HEK293 (cell line): ENCODE measurements at regions not wholly inside any gene's neighbourhood (a gene's known extent, or its start where the extent isn't known, plus 50 kb on each side); places are given as distances from the start of the nearest gene placed in this dataset.

Source experiments
- CTCF ChIA-PET: fragments of 350-600 bp; formaldehyde crosslinking; extraction: SDS; loops from one replicate; lab custom pipeline; 2021; ENCODE audit warnings: antibody characterized with exemption; lab: Yijun Ruan, JAX
- POLR2A ChIA-PET: fragments of 300-600 bp; formaldehyde crosslinking; extraction: SDS; loops from one replicate; lab custom pipeline; 2020; ENCODE audit warnings: antibody characterized with exemption, inconsistent platforms; lab: Yijun Ruan, JAX
- H3K27ac ChIP-seq: fragments of 200-500 bp; sonication (Bioruptor generic); 2 replicates; pipeline ENCODE4 v1.5.1; 2014; ENCODE audit warnings: low read depth, low read length, control low read depth, inconsistent platforms; ENCODE audit errors: extremely low read depth
- H3K36me3 ChIP-seq, 2 experiments: fragments of 200-500 bp in 1 of 2; sonication (Bioruptor generic) in 1 of 2; 1 replicate in 1 of 2; 2 replicates in 1 of 2; pipeline ENCODE4 v1.5.1; 2014 to 2017; ENCODE audit warnings: inconsistent platforms in 2 of 2, low read length in 2 of 2; ENCODE audit not compliant: control insufficient read depth in 2 of 2, insufficient read depth in 1 of 2
- H3K4me1 ChIP-seq: fragments of 200-500 bp; sonication (Bioruptor generic); 2 replicates; pipeline ENCODE4 v1.5.1; 2014; ENCODE audit warnings: mild to moderate bottlenecking, low read length, inconsistent platforms; ENCODE audit not compliant: control insufficient read depth, insufficient read depth
- H3K4me3 ChIP-seq: 2 replicates; pipeline ENCODE4 v1.5.1; 2011; ENCODE audit warnings: low read depth, mild to moderate bottlenecking, control low read depth, low read length, moderate library complexity
- H3K9me3 ChIP-seq: fragments of 200-500 bp; sonication (Bioruptor generic); 2 replicates; pipeline ENCODE4 v1.5.1; 2014; ENCODE audit warnings: low read depth, low read length, inconsistent platforms; ENCODE audit not compliant: control insufficient read depth, insufficient read depth
- GFI1B ChIP-seq: fragments of 450-650 bp; formaldehyde crosslinking; IDR thresholded peaks from 2 replicates; pipeline ENCODE4 v1.5.1; 2016; ENCODE audit warnings: missing biosample characterization, missing genetic modification characterization
- GLI4 ChIP-seq: fragments of 450-650 bp; formaldehyde crosslinking; IDR thresholded peaks from 2 replicates; pipeline ENCODE4 v1.5.1; 2016; ENCODE audit warnings: missing biosample characterization, missing genetic modification characterization
- GLIS1 ChIP-seq: fragments of 450-650 bp; formaldehyde crosslinking; IDR thresholded peaks from 2 replicates; pipeline ENCODE4 v1.5.1; 2016; ENCODE audit warnings: missing biosample characterization, missing genetic modification characterization
- KLF1 ChIP-seq: fragments of 450-650 bp; formaldehyde crosslinking; IDR thresholded peaks from 2 replicates; pipeline ENCODE4 v1.5.1; 2016; ENCODE audit warnings: missing biosample characterization, missing genetic modification characterization
- KLF7 ChIP-seq: fragments of 450-650 bp; formaldehyde crosslinking; IDR thresholded peaks from 2 replicates; pipeline ENCODE4 v1.5.1; 2016; ENCODE audit warnings: missing biosample characterization, missing genetic modification characterization, borderline replicate concordance
- SCRT2 ChIP-seq: fragments of 450-650 bp; formaldehyde crosslinking; IDR thresholded peaks from 2 replicates; pipeline ENCODE4 v1.5.1; 2016; ENCODE audit warnings: missing biosample characterization, missing genetic modification characterization
- SP3 ChIP-seq: fragments of 450-650 bp; formaldehyde crosslinking; IDR thresholded peaks from 2 replicates; pipeline ENCODE4 v1.5.1; 2016; ENCODE audit warnings: missing biosample characterization, missing genetic modification characterization
- TCF7L2 ChIP-seq: IDR thresholded peaks from 2 replicates; pipeline ENCODE4 v1.6.1; 2011; ENCODE audit warnings: low read depth, mild to moderate bottlenecking, inconsistent platforms, low read length, moderate library complexity, borderline replicate concordance
- ZBTB8A ChIP-seq: fragments of 450-650 bp; formaldehyde crosslinking; IDR thresholded peaks from 2 replicates; pipeline ENCODE4 v1.5.1; 2016; ENCODE audit warnings: missing biosample characterization, missing genetic modification characterization
- ZIC2 ChIP-seq: fragments of 450-650 bp; formaldehyde crosslinking; IDR thresholded peaks from 2 replicates; pipeline ENCODE4 v1.5.1; 2016; ENCODE audit warnings: missing biosample characterization, missing genetic modification characterization
- ZNF114 ChIP-seq: fragments of 450-650 bp; formaldehyde crosslinking; IDR thresholded peaks from 2 replicates; pipeline ENCODE4 v1.5.0; 2017; ENCODE audit warnings: missing biosample characterization, missing genetic modification characterization
- ZNF132 ChIP-seq: fragments of 450-650 bp; formaldehyde crosslinking; IDR thresholded peaks from 2 replicates; pipeline ENCODE4 v1.5.1; 2017; ENCODE audit warnings: missing biosample characterization, missing genetic modification characterization, borderline replicate concordance
- ZNF2 ChIP-seq: fragments of 450-650 bp; formaldehyde crosslinking; IDR thresholded peaks from 2 replicates; pipeline ENCODE4 v1.5.1; 2016; ENCODE audit warnings: missing biosample characterization, missing genetic modification characterization
- ZNF292 ChIP-seq: fragments of 450-650 bp; formaldehyde crosslinking; IDR thresholded peaks from 2 replicates; pipeline ENCODE4 v1.5.1; 2016; ENCODE audit warnings: low read depth, missing biosample characterization, missing genetic modification characterization, borderline replicate concordance
- ZNF341 ChIP-seq: fragments of 450-650 bp; formaldehyde crosslinking; IDR thresholded peaks from 2 replicates; pipeline ENCODE4; 2016; ENCODE audit warnings: low read depth, missing biosample characterization, missing genetic modification characterization
- ZNF37A ChIP-seq: fragments of 450-650 bp; IDR thresholded peaks from 2 replicates; pipeline ENCODE4 v1.5.1; 2018; ENCODE audit warnings: missing biosample characterization, missing genetic modification characterization
- ZNF521 ChIP-seq: fragments of 450-650 bp; formaldehyde crosslinking; IDR thresholded peaks from 2 replicates; pipeline ENCODE4 v1.5.1; 2017; ENCODE audit warnings: missing biosample characterization, mild to moderate bottlenecking, missing genetic modification characterization
- ZNF548 ChIP-seq: fragments of 450-650 bp; formaldehyde crosslinking; IDR thresholded peaks from 2 replicates; pipeline ENCODE4 v1.5.1; 2016; ENCODE audit warnings: missing biosample characterization, missing genetic modification characterization
- ZNF660 ChIP-seq: fragments of 450-650 bp; IDR thresholded peaks from 2 replicates; pipeline ENCODE4 v1.5.1; 2018; ENCODE audit warnings: missing biosample characterization, mild to moderate bottlenecking, missing genetic modification characterization
- ZNF747 ChIP-seq: fragments of 450-650 bp; formaldehyde crosslinking; IDR thresholded peaks from 2 replicates; pipeline ENCODE4 v1.5.1; 2016; ENCODE audit warnings: missing biosample characterization, missing genetic modification characterization
- ZXDB ChIP-seq: fragments of 450-650 bp; formaldehyde crosslinking; IDR thresholded peaks from 2 replicates; pipeline ENCODE4 v1.5.1; 2016; ENCODE audit warnings: missing biosample characterization, missing genetic modification characterization
- TF ChIP-seq, protein P1 (sequence below): fragments of 450-650 bp; formaldehyde crosslinking; IDR thresholded peaks from 2 replicates; pipeline ENCODE4 v1.5.1; 2016; ENCODE audit warnings: missing biosample characterization, missing genetic modification characterization, borderline replicate concordance
- TF ChIP-seq, protein P2 (sequence below): fragments of 450-650 bp; formaldehyde crosslinking; IDR thresholded peaks from 2 replicates; pipeline ENCODE4 v1.5.1; 2016; ENCODE audit warnings: missing biosample characterization, missing genetic modification characterization

DNA sequence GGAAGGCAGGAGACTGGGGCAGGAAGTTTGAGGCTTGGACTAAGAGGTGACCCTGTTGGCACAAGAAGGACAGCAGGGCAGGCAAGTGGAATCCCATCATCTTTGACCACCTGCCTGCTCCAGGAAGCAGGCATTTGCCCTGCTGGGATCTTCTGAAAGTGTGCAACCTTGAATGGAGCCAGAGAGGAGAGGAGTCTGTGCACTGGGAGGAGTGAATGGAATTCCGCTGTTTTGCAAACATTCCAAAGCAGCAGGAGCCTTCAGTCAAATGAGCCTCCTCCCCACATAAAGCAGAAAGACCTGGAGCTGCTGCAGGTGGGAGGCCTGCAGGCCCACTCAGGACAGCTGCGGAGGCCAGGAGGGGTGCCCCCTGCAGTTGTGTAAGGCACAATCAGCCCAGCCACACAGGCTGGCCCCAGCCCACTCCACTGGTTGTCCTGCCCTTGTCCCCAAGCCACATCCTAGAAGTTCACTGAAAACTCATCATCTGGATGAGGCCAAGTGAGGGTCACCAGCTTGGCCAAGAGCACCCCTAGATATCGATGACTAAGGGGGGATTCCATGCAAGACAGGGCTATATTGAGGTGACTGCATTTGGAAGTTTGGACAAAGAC, 249.5 kb downstream of the RPS24 start:
- POLR2A ChIA-PET = interaction anchor here (0.8 kb wide), 1 partner anchor 10 kb away, joined by 3 read pairs; no protein-coding TSS in a partner anchor
- no peaks in the 10 kb centered on the region for H3K9me3 ChIP-seq
- H3K4me3 ChIP-seq = no peak overlapping the region
- H3K27ac ChIP-seq = no peak overlapping the region
- H3K36me3 ChIP-seq = no peaks in the 10 kb centered on the region
- CTCF ChIA-PET = interaction anchor here (0.6 to 0.8 kb wide), 3 partner anchors 19 to 320 kb away, joined by 3 read pairs; no protein-coding TSS in a partner anchor
- no peaks in the 10 kb centered on the region for H3K4me1 ChIP-seq
- TF ChIP-seq ZNF341 (tag by site-specific recombination) (peak; percentile 49), GLIS1 (tag by site-specific recombination) (peak; percentile 22; the same call in 1 of the 2 replicates), ZIC2 (peak; percentile 86), GLI4 (tag by site-specific recombination) (no peak), KLF1 (no peak), ZNF132 (tag by site-specific recombination) (no peak), ZNF747 (tag by site-specific recombination) (no peak)

DNA sequence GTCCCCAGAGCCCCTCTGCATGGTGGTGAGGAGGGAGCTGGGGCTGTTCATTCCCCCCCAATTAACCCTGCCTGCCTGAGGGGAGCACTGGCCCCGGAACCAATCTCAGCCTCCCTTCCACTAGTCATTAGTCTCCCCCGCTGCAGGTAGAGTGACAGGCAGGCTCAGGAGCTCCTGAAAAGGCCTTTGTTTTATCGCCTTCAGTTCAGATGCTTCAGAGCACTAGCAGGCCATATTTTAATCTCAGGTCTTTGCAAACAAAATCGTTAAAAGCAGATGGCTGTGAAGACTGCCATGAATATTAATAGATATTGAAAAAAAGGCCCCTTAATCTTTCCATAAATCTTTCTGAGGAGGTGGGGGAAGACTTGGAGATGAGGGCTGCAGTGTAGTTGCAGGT, 250.7 kb downstream of the RPS24 start:
- Histone ChIP-seq H3K4me3 (no peak overlapping the region), H3K27ac (no peak overlapping the region), H3K9me3 (no peaks in the 10 kb centered on the region), H3K4me1 (no peaks in the 10 kb centered on the region), H3K36me3 (no peaks in the 10 kb centered on the region)
- TF ChIP-seq ZXDB = no peak
- ChIA-PET CTCF (interaction anchor here (0.6 kb wide), 3 partner anchors 378 to 1300 kb away, joined by 3 to 5 read pairs (median 3); no protein-coding TSS in a partner anchor), POLR2A (interaction anchor here (0.8 kb wide), 1 partner anchor 9 kb away, joined by 3 read pairs; no protein-coding TSS in a partner anchor)

DNA sequence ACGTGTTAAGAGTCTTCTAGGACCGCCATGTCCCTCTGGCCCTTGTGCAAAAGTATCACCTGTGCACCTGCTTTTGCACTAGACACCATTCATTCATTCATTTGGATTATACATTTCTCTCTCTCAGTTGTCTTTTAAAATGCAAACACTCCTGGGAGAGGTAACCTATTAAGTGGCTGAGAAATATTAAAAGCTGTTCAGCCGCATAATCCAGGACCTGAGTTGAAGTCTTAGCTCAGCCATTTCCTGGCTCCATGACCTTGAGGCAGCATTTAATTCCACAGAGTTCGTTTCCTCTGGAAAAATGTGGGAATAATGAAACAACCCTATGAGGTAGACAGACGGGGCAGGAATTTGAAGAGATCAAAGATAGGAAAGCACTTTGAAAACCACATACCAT, 251.6 kb downstream of the RPS24 start:
- TF ChIP-seq ZNF548 (no peak), ZNF660 (tag by site-specific recombination) (no peak), TCF7L2 (no peak), KLF7 (no peak)
- ChIA-PET POLR2A (no interaction called here), CTCF (interaction anchor here (1.2 kb wide), 1 partner anchor 25 kb away, joined by 4 read pairs; no protein-coding TSS in a partner anchor)
- Histone ChIP-seq H3K4me1 (no peaks in the 10 kb centered on the region), H3K36me3 (no peaks in the 10 kb centered on the region), H3K4me3 (no peak overlapping the region), H3K9me3 (no peaks in the 10 kb centered on the region), H3K27ac (no peak overlapping the region)

DNA sequence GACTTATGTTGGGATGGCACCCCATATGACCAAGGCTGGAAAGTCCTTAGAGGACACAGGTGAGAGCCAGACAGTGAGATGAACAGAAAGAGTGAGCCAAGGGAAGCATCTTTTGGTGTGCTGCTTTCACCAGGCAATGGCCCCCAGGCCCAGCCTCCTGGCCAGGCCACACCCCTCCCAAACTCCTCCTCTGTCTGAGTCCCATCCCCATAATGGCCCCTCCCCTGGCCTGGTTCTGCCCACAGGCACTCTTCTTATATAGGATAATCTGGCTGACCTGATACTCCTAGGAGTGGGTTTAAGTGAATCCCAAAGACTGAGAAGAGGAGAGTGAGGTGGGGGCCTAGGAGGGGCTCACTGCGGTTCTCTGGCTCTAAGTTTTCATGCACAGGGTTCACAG, 252.5 kb downstream of the RPS24 start:
- CTCF ChIA-PET = no interaction called here
- H3K4me1 ChIP-seq = no peaks in the 10 kb centered on the region
- POLR2A ChIA-PET = no interaction called here

More for the DNA sequence above, 252.5 kb downstream of the RPS24 start:
- Histone ChIP-seq H3K27ac (no peak overlapping the region), H3K4me3 (no peak overlapping the region), H3K9me3 (no peaks in the 10 kb centered on the region), H3K36me3 (no peaks in the 10 kb centered on the region)
- TF ChIP-seq, protein P1, sequence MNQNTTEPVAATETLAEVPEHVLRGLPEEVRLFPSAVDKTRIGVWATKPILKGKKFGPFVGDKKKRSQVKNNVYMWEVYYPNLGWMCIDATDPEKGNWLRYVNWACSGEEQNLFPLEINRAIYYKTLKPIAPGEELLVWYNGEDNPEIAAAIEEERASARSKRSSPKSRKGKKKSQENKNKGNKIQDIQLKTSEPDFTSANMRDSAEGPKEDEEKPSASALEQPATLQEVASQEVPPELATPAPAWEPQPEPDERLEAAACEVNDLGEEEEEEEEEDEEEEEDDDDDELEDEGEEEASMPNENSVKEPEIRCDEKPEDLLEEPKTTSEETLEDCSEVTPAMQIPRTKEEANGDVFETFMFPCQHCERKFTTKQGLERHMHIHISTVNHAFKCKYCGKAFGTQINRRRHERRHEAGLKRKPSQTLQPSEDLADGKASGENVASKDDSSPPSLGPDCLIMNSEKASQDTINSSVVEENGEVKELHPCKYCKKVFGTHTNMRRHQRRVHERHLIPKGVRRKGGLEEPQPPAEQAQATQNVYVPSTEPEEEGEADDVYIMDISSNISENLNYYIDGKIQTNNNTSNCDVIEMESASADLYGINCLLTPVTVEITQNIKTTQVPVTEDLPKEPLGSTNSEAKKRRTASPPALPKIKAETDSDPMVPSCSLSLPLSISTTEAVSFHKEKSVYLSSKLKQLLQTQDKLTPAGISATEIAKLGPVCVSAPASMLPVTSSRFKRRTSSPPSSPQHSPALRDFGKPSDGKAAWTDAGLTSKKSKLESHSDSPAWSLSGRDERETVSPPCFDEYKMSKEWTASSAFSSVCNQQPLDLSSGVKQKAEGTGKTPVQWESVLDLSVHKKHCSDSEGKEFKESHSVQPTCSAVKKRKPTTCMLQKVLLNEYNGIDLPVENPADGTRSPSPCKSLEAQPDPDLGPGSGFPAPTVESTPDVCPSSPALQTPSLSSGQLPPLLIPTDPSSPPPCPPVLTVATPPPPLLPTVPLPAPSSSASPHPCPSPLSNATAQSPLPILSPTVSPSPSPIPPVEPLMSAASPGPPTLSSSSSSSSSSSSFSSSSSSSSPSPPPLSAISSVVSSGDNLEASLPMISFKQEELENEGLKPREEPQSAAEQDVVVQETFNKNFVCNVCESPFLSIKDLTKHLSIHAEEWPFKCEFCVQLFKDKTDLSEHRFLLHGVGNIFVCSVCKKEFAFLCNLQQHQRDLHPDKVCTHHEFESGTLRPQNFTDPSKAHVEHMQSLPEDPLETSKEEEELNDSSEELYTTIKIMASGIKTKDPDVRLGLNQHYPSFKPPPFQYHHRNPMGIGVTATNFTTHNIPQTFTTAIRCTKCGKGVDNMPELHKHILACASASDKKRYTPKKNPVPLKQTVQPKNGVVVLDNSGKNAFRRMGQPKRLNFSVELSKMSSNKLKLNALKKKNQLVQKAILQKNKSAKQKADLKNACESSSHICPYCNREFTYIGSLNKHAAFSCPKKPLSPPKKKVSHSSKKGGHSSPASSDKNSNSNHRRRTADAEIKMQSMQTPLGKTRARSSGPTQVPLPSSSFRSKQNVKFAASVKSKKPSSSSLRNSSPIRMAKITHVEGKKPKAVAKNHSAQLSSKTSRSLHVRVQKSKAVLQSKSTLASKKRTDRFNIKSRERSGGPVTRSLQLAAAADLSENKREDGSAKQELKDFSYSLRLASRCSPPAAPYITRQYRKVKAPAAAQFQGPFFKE (tag by site-specific recombination) = no peak
- no peak for TF ChIP-seq ZNF114
- no peak for TF ChIP-seq SP3 (tag by site-specific recombination)
- no peak for TF ChIP-seq ZNF521 (tag by site-specific recombination)
- no peak for TF ChIP-seq ZBTB8A (tag by site-specific recombination)
- TF ChIP-seq, protein P2, sequence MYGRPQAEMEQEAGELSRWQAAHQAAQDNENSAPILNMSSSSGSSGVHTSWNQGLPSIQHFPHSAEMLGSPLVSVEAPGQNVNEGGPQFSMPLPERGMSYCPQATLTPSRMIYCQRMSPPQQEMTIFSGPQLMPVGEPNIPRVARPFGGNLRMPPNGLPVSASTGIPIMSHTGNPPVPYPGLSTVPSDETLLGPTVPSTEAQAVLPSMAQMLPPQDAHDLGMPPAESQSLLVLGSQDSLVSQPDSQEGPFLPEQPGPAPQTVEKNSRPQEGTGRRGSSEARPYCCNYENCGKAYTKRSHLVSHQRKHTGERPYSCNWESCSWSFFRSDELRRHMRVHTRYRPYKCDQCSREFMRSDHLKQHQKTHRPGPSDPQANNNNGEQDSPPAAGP (tag by site-specific recombination) = no peak
- no peak for TF ChIP-seq ZNF2 (tag by site-specific recombination)
- no peak for TF ChIP-seq GFI1B (tag by site-specific recombination)
- no peak for TF ChIP-seq SCRT2 (tag by site-specific recombination)
- no peak for TF ChIP-seq ZNF37A (tag by site-specific recombination)
- no peak for TF ChIP-seq ZNF292
